H9 (cell line): ENCODE measurements at regions not wholly inside any gene's neighbourhood (a gene's known extent, or its start where the extent isn't known, plus 50 kb on each side); places are given as distances from the start of the nearest gene placed in this dataset.

Source experiments
- DNase-seq: peaks from one replicate; pipeline ENCODE4 v3.0.0-alpha.2; 2017
- H2AFZ ChIP-seq: one replicate; pipeline ENCODE4 v1.6.1; 2013; ENCODE audit warnings: mild to moderate bottlenecking, low read length, control low read depth, moderate library complexity
- H2AK5ac ChIP-seq: 2 replicates; pipeline ENCODE4 v1.6.1; 2013; ENCODE audit warnings: low read length, control low read depth, mixed read lengths; ENCODE audit not compliant: insufficient read length
- H2BK120ac ChIP-seq: one replicate; pipeline ENCODE4 v1.6.1; 2013; ENCODE audit warnings: low read depth, mild to moderate bottlenecking, low read length, control low read depth, inconsistent platforms; ENCODE audit not compliant: poor library complexity, severe bottlenecking
- H2BK12ac ChIP-seq: 2 replicates; pipeline ENCODE4 v1.6.1; 2013; ENCODE audit warnings: low read length, control low read depth, mixed read lengths, low read depth; ENCODE audit not compliant: insufficient read length
- H2BK15ac ChIP-seq: 2 replicates; pipeline ENCODE4 v1.6.1; 2013; ENCODE audit warnings: low read depth, low read length, control low read depth
- H2BK20ac ChIP-seq: one replicate; pipeline ENCODE4 v1.6.1; 2013; ENCODE audit warnings: low read depth, mild to moderate bottlenecking, low read length, control low read depth, inconsistent platforms; ENCODE audit not compliant: poor library complexity, severe bottlenecking
- H2BK5ac ChIP-seq: 2 replicates; pipeline ENCODE4 v1.6.1; 2013; ENCODE audit warnings: low read length, control low read depth, mixed read lengths; ENCODE audit not compliant: insufficient read length
- H3K14ac ChIP-seq: 2 replicates; pipeline ENCODE4 v1.6.1; 2013; ENCODE audit warnings: low read length, control low read depth; ENCODE audit not compliant: insufficient read depth
- H3K18ac ChIP-seq: 2 replicates; pipeline ENCODE4 v1.6.1; 2013; ENCODE audit warnings: low read depth, mild to moderate bottlenecking, mixed read lengths, low read length, control low read depth; ENCODE audit not compliant: insufficient read length
- H3K23ac ChIP-seq: 2 replicates; pipeline ENCODE4 v1.6.1; 2013; ENCODE audit warnings: low read length, control low read depth, mixed read lengths, low read depth; ENCODE audit not compliant: insufficient read length
- H3K23me2 ChIP-seq: 2 replicates; pipeline ENCODE4 v1.6.1; 2013; ENCODE audit warnings: low read depth, mild to moderate bottlenecking, mixed read lengths, low read length, control low read depth; ENCODE audit not compliant: insufficient read length, poor library complexity, severe bottlenecking
- H3K27ac ChIP-seq: 2 replicates; pipeline ENCODE4 v1.5.1; 2013; ENCODE audit warnings: low read length, control low read depth, mixed read lengths, low read depth; ENCODE audit not compliant: insufficient read length
- H3K27me3 ChIP-seq: 2 replicates; pipeline ENCODE4 v1.6.1; 2013; ENCODE audit warnings: low read length, control low read depth, inconsistent platforms; ENCODE audit not compliant: insufficient read depth
- H3K4ac ChIP-seq: 2 replicates; pipeline ENCODE4 v1.6.1; 2013; ENCODE audit warnings: low read depth, mild to moderate bottlenecking, control low read depth, inconsistent platforms, low read length, moderate library complexity
- H3K4me1 ChIP-seq: 2 replicates; pipeline ENCODE4 v1.6.1; 2013; ENCODE audit warnings: low read length, control low read depth, inconsistent platforms; ENCODE audit not compliant: insufficient read depth
- H3K4me2 ChIP-seq: 2 replicates; pipeline ENCODE4 v1.6.1; 2013; ENCODE audit warnings: low read length, control low read depth, mixed read lengths; ENCODE audit not compliant: insufficient read length, insufficient read depth
- H3K56ac ChIP-seq: 2 replicates; pipeline ENCODE4 v1.6.1; 2013; ENCODE audit warnings: low read depth, mild to moderate bottlenecking, mixed read lengths, low read length, control low read depth; ENCODE audit not compliant: insufficient read length
- H3K79me1 ChIP-seq: 2 replicates; pipeline ENCODE4 v1.6.1; 2013; ENCODE audit warnings: low read depth, mild to moderate bottlenecking, moderate library complexity, low read length, control low read depth, inconsistent platforms; ENCODE audit not compliant: insufficient read depth, poor library complexity, severe bottlenecking
- H3K79me2 ChIP-seq: 2 replicates; pipeline ENCODE4 v1.6.1; 2013; ENCODE audit warnings: low read length, control low read depth, inconsistent platforms; ENCODE audit not compliant: insufficient read depth
- H3K9ac ChIP-seq: 2 replicates; pipeline ENCODE4 v1.6.1; 2013; ENCODE audit warnings: low read length, control low read depth, mixed read lengths; ENCODE audit not compliant: insufficient read length; ENCODE audit errors: extremely low read depth
- H3K9me3 ChIP-seq: one replicate; pipeline ENCODE4 v1.6.1; 2013; ENCODE audit warnings: low read depth, low read length, inconsistent platforms; ENCODE audit not compliant: control insufficient read depth
- H3T11ph ChIP-seq: one replicate; pipeline ENCODE4 v1.6.1; 2013; ENCODE audit warnings: mild to moderate bottlenecking, low read length, control low read depth, inconsistent platforms
- H4K20me1 ChIP-seq: one replicate; pipeline ENCODE4 v1.6.1; 2013; ENCODE audit not compliant: control insufficient read depth, insufficient read length, insufficient read depth
- H4K5ac ChIP-seq: 2 replicates; pipeline ENCODE4 v1.6.1; 2013; ENCODE audit warnings: low read depth, mild to moderate bottlenecking, mixed read lengths, low read length, control low read depth; ENCODE audit not compliant: insufficient read length
- H4K8ac ChIP-seq: replicated peaks from 2 replicates; pipeline ENCODE4 v1.6.1; 2013; ENCODE audit warnings: low read length, control low read depth, mixed read lengths, low read depth; ENCODE audit not compliant: insufficient read length
- H4K91ac ChIP-seq: 2 replicates; pipeline ENCODE4 v1.6.1; 2013; ENCODE audit warnings: low read depth, mild to moderate bottlenecking, moderate library complexity, mixed read lengths, low read length, control low read depth; ENCODE audit not compliant: insufficient read length
- H3K27ac Mint-ChIP-seq, 3 experiments: 2 replicates in 2 of 3; 3 replicates in 1 of 3; pipeline ENCODE4 v1.8.0; 2020 to 2021; ENCODE audit warnings: mixed read lengths in 3 of 3, mild to moderate bottlenecking in 1 of 3, moderate library complexity in 1 of 3
- H3K27me3 Mint-ChIP-seq: 2 replicates; pipeline ENCODE4 v1.8.0; 2021; ENCODE audit warnings: low read depth, mild to moderate bottlenecking, moderate library complexity, mixed read lengths
- H3K36me3 Mint-ChIP-seq, 3 experiments: 2 replicates in 2 of 3; 3 replicates in 1 of 3; pipeline ENCODE4 v1.8.0; 2020 to 2021; ENCODE audit warnings: low read depth in 3 of 3, mixed read lengths in 3 of 3; ENCODE audit not compliant: insufficient read depth in 1 of 3
- H3K4me1 Mint-ChIP-seq, 2 experiments: 2 replicates each; pipeline ENCODE4 v1.8.0; 2020; ENCODE audit warnings: mixed read lengths in 2 of 2
- H3K4me3 Mint-ChIP-seq, 2 experiments: 2 replicates in 1 of 2; 3 replicates in 1 of 2; pipeline ENCODE4 v1.8.0; 2020 to 2021; ENCODE audit warnings: mild to moderate bottlenecking in 2 of 2, mixed read lengths in 2 of 2, moderate library complexity in 1 of 2
- H3K9me3 Mint-ChIP-seq, 2 experiments: 2 replicates in 1 of 2; 3 replicates in 1 of 2; pipeline ENCODE4 v1.8.0; 2020; ENCODE audit warnings: mild to moderate bottlenecking in 2 of 2, mixed read lengths in 2 of 2, moderate library complexity in 1 of 2
- WGBS: extraction: QIAGEN DNeasy Blood & Tissue Kit; methylation state at CpG from one replicate; pipeline ENCODE4 v1.1.7; 2013; ENCODE audit warnings: missing lambda C conversion rate, low lambda C conversion rate, mixed read lengths; ENCODE audit not compliant: insufficient read length; ENCODE audit errors: extremely low coverage; 5-methylcytosine and 5-hydroxymethylcytosine counted together
- TF ChIP-seq, protein P1 (sequence below): fragments of 200-600 bp; sonication (generic); conservative IDR thresholded peaks from 3 replicates; pipeline ENCODE4 v1.8.0; 2021; ENCODE audit warnings: antibody characterized with exemption, mild to moderate bottlenecking

GRCh38 chr14:105836160-105836559 lies 309.8 kb downstream of the TMEM121 start:
- H3K23ac ChIP-seq: no peak overlapping the region
- no peaks in the 10 kb centered on the region for H3K4me1 Mint-ChIP-seq
- H3K4me1 ChIP-seq: no peaks in the 10 kb centered on the region
- H3K9me3 Mint-ChIP-seq: peaks cover 64 to 90% of the 10 kb centered on the region in 2 experiments
- H3K27ac Mint-ChIP-seq: no peak overlapping the region
- no peak overlapping the region for H3K27ac ChIP-seq
- H3K4me2 ChIP-seq: no peak overlapping the region
- no peaks in the 10 kb centered on the region for H4K20me1 ChIP-seq
- H3K56ac ChIP-seq: no peak overlapping the region
- no peaks in the 10 kb centered on the region for H3K79me2 ChIP-seq
- H3K79me1 ChIP-seq: no peaks in the 10 kb centered on the region
- no peak overlapping the region for H2AK5ac ChIP-seq
- H2BK12ac ChIP-seq: no peak overlapping the region
- H3K27me3 Mint-ChIP-seq: peaks cover 3% of the 10 kb centered on the region
- H3K36me3 Mint-ChIP-seq: peaks cover 13 to 33% (median 15%) of the 10 kb centered on the region in 3 experiments; a peak in 6 of 7 replicates
- no peak overlapping the region for H2BK120ac ChIP-seq
- no peak overlapping the region for H2BK20ac ChIP-seq
- no peak overlapping the region for H3K4me3 Mint-ChIP-seq
- no peak overlapping the region for H4K91ac ChIP-seq
- no peak overlapping the region for H4K5ac ChIP-seq
- peaks cover 77% of the 10 kb centered on the region for H3K9me3 ChIP-seq
- peak; percentile 9 for DNase-seq
- no peaks in the 10 kb centered on the region for H3K23me2 ChIP-seq
- H3K14ac ChIP-seq: no peak overlapping the region
- no peak overlapping the region for H2BK5ac ChIP-seq
- no peak overlapping the region for H3T11ph ChIP-seq
- no peak overlapping the region for H4K8ac ChIP-seq
- no peaks in the 10 kb centered on the region for H3K27me3 ChIP-seq
- no peak overlapping the region for H3K18ac ChIP-seq
- H2BK15ac ChIP-seq: no peak overlapping the region
- no peak overlapping the region for H3K4ac ChIP-seq
- no peak overlapping the region for H2AFZ ChIP-seq
- no peak overlapping the region for H3K9ac ChIP-seq
- TF ChIP-seq, protein P1, sequence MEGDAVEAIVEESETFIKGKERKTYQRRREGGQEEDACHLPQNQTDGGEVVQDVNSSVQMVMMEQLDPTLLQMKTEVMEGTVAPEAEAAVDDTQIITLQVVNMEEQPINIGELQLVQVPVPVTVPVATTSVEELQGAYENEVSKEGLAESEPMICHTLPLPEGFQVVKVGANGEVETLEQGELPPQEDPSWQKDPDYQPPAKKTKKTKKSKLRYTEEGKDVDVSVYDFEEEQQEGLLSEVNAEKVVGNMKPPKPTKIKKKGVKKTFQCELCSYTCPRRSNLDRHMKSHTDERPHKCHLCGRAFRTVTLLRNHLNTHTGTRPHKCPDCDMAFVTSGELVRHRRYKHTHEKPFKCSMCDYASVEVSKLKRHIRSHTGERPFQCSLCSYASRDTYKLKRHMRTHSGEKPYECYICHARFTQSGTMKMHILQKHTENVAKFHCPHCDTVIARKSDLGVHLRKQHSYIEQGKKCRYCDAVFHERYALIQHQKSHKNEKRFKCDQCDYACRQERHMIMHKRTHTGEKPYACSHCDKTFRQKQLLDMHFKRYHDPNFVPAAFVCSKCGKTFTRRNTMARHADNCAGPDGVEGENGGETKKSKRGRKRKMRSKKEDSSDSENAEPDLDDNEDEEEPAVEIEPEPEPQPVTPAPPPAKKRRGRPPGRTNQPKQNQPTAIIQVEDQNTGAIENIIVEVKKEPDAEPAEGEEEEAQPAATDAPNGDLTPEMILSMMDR: no peak
- WGBS: no CpG with 5 or more reads among the region's 11 CpGs
